Left lung (tissue), 4 donors: ENCODE measurements at regions not wholly inside any gene's neighbourhood (a gene's known extent, or its start where the extent isn't known, plus 50 kb on each side); places are given as distances from the start of the nearest gene placed in this dataset.
"Not testable (repeated sequence)": the region's sequence is repeated elsewhere in the genome, so short reads cannot be mapped to it uniquely, and the experiment has no call there.

ENCODE experiments used
- ATAC-seq: fragments of 200-7000 bp; cut with Tn5 transposase; one replicate; pipeline ENCODE4 v1.9.1; 2020; ENCODE audit warnings: moderate library complexity
- DNase-seq, 4 donors: peaks; one replicate each; pipeline ENCODE4 v3.0.0-alpha.2; 2013 to 2020
- H3K27ac ChIP-seq, 2 donors: fragments of 200-600 bp; sonication (generic) in 1 of 2; one replicate each; pipeline versions ENCODE4 v1.5.0 to v1.8.0; 2020 to 2021
- H3K27me3 ChIP-seq, 2 donors: fragments of 200-600 bp; sonication (generic) in 1 of 2; one replicate each; pipeline versions ENCODE4 v1.5.0 to v1.8.0; 2020 to 2021
- H3K36me3 ChIP-seq, 2 donors: fragments of 200-600 bp; sonication (generic) in 1 of 2; one replicate each; pipeline versions ENCODE4 v1.5.0 to v1.8.0; 2020 to 2021
- H3K4me1 ChIP-seq, 2 donors: fragments of 200-600 bp; one replicate each; pipeline ENCODE4 v1.8.0; 2021
- H3K4me3 ChIP-seq, 2 donors: fragments of 200-600 bp; sonication (generic) in 1 of 2; one replicate each; pipeline versions ENCODE4 v1.5.0 to v1.8.0; 2020 to 2021; ENCODE audit warnings: mild to moderate bottlenecking in 1 of 2
- H3K9me3 ChIP-seq, 2 donors: fragments of 200-600 bp; sonication (generic) in 1 of 2; one replicate each; pipeline versions ENCODE4 v1.5.0 to v1.8.0; 2020 to 2021
- CTCF ChIP-seq, 2 donors: fragments of 200-600 bp; sonication (generic) in 1 of 2; IDR thresholded peaks; one replicate each; pipeline versions ENCODE4 v1.5.0 to v1.8.0; 2021; ENCODE audit warnings: antibody characterized with exemption in 2 of 2
- intact Hi-C, 2 donors: fragments of 100-400 bp; cut with DNase I; formaldehyde crosslinking; loops; one replicate each; pipeline versions ENCODE4 v1.11.2 to v1.14.2; 2022
- donor health status: DM: no; HTN: yes; CAD: no.
- donor health status: DM: no; HTN: no; CAD: no.

- no peak for DNase-seq
- H3K4me1 ChIP-seq, result no peaks in the 10 kb centered on the region
- H3K27me3 ChIP-seq, result no peaks in the 10 kb centered on the region
- intact Hi-C loops, result no loop called here
- H3K9me3 ChIP-seq, result no peaks in the 10 kb centered on the region
- H3K4me3 ChIP-seq, result no peak overlapping the region
- H3K36me3 ChIP-seq, result no peaks in the 10 kb centered on the region
- H3K27ac ChIP-seq, result no peak overlapping the region
- no peak for ATAC-seq
- no peak for TF ChIP-seq CTCF (IDR thresholded peaks at IDR 0.05)
Measured at GRCh38 chr1:177645491-177646190, 324.2 kb downstream of the SEC16B start.

- intact Hi-C loops, result no loop called here
- Histone ChIP-seq H3K9me3 (no peaks in the 10 kb centered on the region), H3K27me3 (no peaks in the 10 kb centered on the region), H3K36me3 (no peaks in the 10 kb centered on the region), H3K4me3 (no peak overlapping the region), H3K27ac (no peak overlapping the region), H3K4me1 (no peaks in the 10 kb centered on the region)
- ATAC-seq (no peak), DNase-seq (no peak)
- TF ChIP-seq CTCF (IDR thresholded peaks at IDR 0.05), result no peak
Measured at GRCh38 chr1:177640687-177641086, 329.2 kb downstream of the SEC16B start.

GRCh38 chr1:177634151-177634550 lies 335.7 kb downstream of the SEC16B start:
- intact Hi-C loops, result not testable (repeated sequence)

GRCh38 chr1:177632923-177633615 lies 336.8 kb downstream of the SEC16B start:
- no peaks in the 10 kb centered on the region for H3K4me1 ChIP-seq
- no peaks in the 10 kb centered on the region for H3K9me3 ChIP-seq
- no peak for TF ChIP-seq CTCF (IDR thresholded peaks at IDR 0.05)
- intact Hi-C loops, result no loop called here
- no peak overlapping the region for H3K27ac ChIP-seq
- DNase-seq (no peak), ATAC-seq (peak; percentile 17)
- no peaks in the 10 kb centered on the region for H3K36me3 ChIP-seq
- H3K4me3 ChIP-seq, result no peak overlapping the region
- no peaks in the 10 kb centered on the region for H3K27me3 ChIP-seq

More at GRCh38 chr1:177634151-177634550, 335.7 kb downstream of the SEC16B start:
- H3K27me3 ChIP-seq, ATAC-seq, H3K4me1 ChIP-seq, H3K9me3 ChIP-seq, H3K36me3 ChIP-seq, H3K4me3 ChIP-seq, H3K27ac ChIP-seq: not testable (repeated sequence)
- peak in 1 of 4 donors; percentile 32 for DNase-seq

DNA sequence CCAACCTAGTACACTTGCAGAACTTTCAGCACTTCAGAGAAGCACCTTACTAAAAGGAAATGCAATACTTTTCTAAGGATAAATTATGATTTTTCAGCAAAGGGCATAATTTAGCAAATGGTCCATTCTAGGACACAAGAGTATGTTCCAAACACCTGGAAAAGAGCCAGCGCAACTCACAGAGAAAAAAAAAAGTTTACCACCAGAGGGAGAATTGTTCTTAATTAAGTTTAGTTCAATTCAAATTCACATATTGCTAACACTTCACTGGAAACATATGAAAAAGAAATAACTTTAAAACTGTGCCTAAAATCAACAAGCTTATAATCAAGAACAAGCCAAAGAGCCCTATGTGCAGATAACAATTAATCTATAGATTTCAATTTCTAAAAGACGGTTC lies 338.1 kb downstream of the SEC16B start:
- intact Hi-C loops, result no loop called here
- Histone ChIP-seq H3K36me3 (no peaks in the 10 kb centered on the region), H3K27me3 (no peaks in the 10 kb centered on the region), H3K4me3 (no peak overlapping the region), H3K9me3 (no peaks in the 10 kb centered on the region), H3K27ac (no peak overlapping the region), H3K4me1 (no peaks in the 10 kb centered on the region)
- DNase-seq, result no peak
- no peak for ATAC-seq
- no peak for TF ChIP-seq CTCF (IDR thresholded peaks at IDR 0.05)
